NCI-H226 (cell line): ENCODE measurements at regions not wholly inside any gene's neighbourhood (a gene's known extent, or its start where the extent isn't known, plus 50 kb on each side); places are given as distances from the start of the nearest gene placed in this dataset.

Experiments used
- DNase-seq: peaks from one replicate; pipeline ENCODE4 v3.0.0-alpha.2; 2015

GRCh38 chr19:30891051-30891450 lies 458.2 kb downstream of the TSHZ3 start:
- no peak for DNase-seq

GRCh38 chr19:30890033-30890432 lies 459.2 kb downstream of the TSHZ3 start:
- DNase-seq, result no peak

- no peak for DNase-seq
Measured at GRCh38 chr19:30888937-30889336, 460.3 kb downstream of the TSHZ3 start.

- no peak for DNase-seq
Measured at GRCh38 chr19:30887042-30887441, 462.2 kb downstream of the TSHZ3 start.

GRCh38 chr19:30886222-30886621 lies 463.0 kb downstream of the TSHZ3 start:
- DNase-seq, result no peak

- no peak for DNase-seq
Measured at GRCh38 chr19:30884146-30884812, 465.0 kb downstream of the TSHZ3 start.

- DNase-seq, result no peak
Measured at GRCh38 chr19:30883071-30883470, 466.2 kb downstream of the TSHZ3 start.

- no peak for DNase-seq
Measured at GRCh38 chr19:30882411-30883005, 466.7 kb downstream of the TSHZ3 start.

- no peak for DNase-seq
Measured at GRCh38 chr19:30881930-30882329, 467.3 kb downstream of the TSHZ3 start.

GRCh38 chr19:30881281-30881680 lies 468.0 kb downstream of the TSHZ3 start:
- DNase-seq, result no peak

GRCh38 chr19:30880551-30880950 lies 468.7 kb downstream of the TSHZ3 start:
- no peak for DNase-seq

- DNase-seq, result no peak
Measured at GRCh38 chr19:30880151-30880550, 469.1 kb downstream of the TSHZ3 start.

GRCh38 chr19:30879736-30880135 lies 469.5 kb downstream of the TSHZ3 start:
- DNase-seq, result no peak

GRCh38 chr19:30879225-30879624 lies 470.0 kb downstream of the TSHZ3 start:
- DNase-seq, result no peak

GRCh38 chr19:30878495-30878894 lies 470.7 kb downstream of the TSHZ3 start:
- no peak for DNase-seq

GRCh38 chr19:30877661-30878113 lies 471.5 kb downstream of the TSHZ3 start:
- DNase-seq, result no peak

GRCh38 chr19:30873691-30874090 lies 475.5 kb downstream of the TSHZ3 start:
- DNase-seq, result no peak

- no peak for DNase-seq
Measured at GRCh38 chr19:30873003-30873402, 476.2 kb downstream of the TSHZ3 start.

- no peak for DNase-seq
Measured at GRCh38 chr19:30871979-30872378, 477.3 kb downstream of the TSHZ3 start.

GRCh38 chr19:30870876-30871275 lies 478.4 kb downstream of the TSHZ3 start:
- DNase-seq, result no peak

- DNase-seq, result no peak
Measured at GRCh38 chr19:30865511-30865910, 483.7 kb downstream of the TSHZ3 start.

GRCh38 chr19:30864391-30865215 lies 484.6 kb downstream of the TSHZ3 start:
- DNase-seq, result no peak

GRCh38 chr19:30862876-30863275 lies 486.4 kb downstream of the TSHZ3 start:
- DNase-seq, result no peak

- DNase-seq, result no peak
Measured at GRCh38 chr19:30861919-30862318, 487.3 kb downstream of the TSHZ3 start.
